ENCODE measurements at regions not wholly inside any gene's neighbourhood (a gene's known extent, or its start where the extent isn't known, plus 50 kb on each side); places are given as distances from the start of the nearest gene placed in this dataset.
"Not testable (repeated sequence)": the region's sequence is repeated elsewhere in the genome, so short reads cannot be mapped to it uniquely, and the experiment has no call there.

DNA sequence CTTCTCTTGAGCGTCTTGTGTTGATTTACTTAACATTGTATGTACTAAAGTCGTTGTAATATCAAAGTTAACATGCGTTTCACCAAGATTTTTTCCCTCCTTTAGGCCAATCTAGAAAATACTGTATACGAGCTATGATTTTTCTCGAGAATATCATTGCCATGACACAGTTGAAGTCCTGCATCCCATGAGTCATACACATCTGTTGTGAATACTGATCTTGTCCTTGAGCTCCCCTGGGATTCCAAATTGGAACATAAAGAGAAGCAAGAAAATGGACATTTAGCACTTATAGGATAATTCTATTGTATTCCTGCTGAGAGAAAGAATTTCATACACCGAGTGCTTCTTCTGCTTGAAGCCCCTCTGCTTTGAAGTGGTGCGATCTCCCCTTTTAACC lies 109.6 kb downstream of the SLC35B3 start:
- WGBS (ENCODE audit: insufficient coverage, low lambda C conversion rate): 100% methylated on average over 1 of the region's 7 CpGs
- Histone ChIP-seq H3K27me3 (ENCODE audit: control insufficient read depth, insufficient read depth, low read length) (no peaks in the 10 kb centered on the region), H3K4me1 (ENCODE audit: control insufficient read depth, insufficient read depth, low read length) (no peaks in the 10 kb centered on the region), H3K9me3 (ENCODE audit: control insufficient read depth, low read depth, low read length) (peaks cover 3% of the 10 kb centered on the region), H3K27ac (ENCODE audit: low read length) (no peak overlapping the region), H3K36me3 (ENCODE audit: control insufficient read depth, insufficient read depth, low read length) (no peaks in the 10 kb centered on the region), H3K4me3 (ENCODE audit: low read length) (no peak overlapping the region)
- DNase-seq: no peak

DNA sequence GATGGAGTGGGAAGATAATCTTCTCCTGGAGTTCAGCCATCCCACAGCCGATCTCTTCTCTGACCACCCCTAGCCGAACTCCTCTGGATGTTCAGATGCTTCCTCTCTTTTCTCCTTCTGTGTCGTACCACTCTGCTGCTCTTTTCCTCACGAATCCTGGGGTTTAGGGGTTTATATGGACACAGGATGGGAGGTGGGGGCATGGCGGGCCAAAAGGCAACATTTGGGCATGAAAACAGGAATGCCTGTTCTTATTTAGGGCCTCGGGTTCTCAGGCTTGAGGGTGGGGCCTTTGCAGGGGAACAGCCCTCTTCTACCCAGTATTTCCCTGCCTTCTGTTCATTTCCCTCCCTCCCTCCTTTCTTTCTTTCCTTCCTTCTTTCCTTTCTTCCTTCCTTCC lies 112.7 kb downstream of the SLC35B3 start:
- 100% methylated on average over 2 of the region's 6 CpGs for WGBS (ENCODE audit: insufficient coverage, low lambda C conversion rate)
- Histone ChIP-seq H3K36me3 (ENCODE audit: control insufficient read depth, insufficient read depth, low read length) (no peaks in the 10 kb centered on the region), H3K4me1 (ENCODE audit: control insufficient read depth, insufficient read depth, low read length) (no peaks in the 10 kb centered on the region), H3K4me3 (ENCODE audit: low read length) (no peak overlapping the region), H3K27ac (ENCODE audit: low read length) (no peak overlapping the region), H3K27me3 (ENCODE audit: control insufficient read depth, insufficient read depth, low read length) (no peaks in the 10 kb centered on the region), H3K9me3 (ENCODE audit: control insufficient read depth, low read depth, low read length) (peaks cover 3% of the 10 kb centered on the region)
- DNase-seq: no peak

DNA sequence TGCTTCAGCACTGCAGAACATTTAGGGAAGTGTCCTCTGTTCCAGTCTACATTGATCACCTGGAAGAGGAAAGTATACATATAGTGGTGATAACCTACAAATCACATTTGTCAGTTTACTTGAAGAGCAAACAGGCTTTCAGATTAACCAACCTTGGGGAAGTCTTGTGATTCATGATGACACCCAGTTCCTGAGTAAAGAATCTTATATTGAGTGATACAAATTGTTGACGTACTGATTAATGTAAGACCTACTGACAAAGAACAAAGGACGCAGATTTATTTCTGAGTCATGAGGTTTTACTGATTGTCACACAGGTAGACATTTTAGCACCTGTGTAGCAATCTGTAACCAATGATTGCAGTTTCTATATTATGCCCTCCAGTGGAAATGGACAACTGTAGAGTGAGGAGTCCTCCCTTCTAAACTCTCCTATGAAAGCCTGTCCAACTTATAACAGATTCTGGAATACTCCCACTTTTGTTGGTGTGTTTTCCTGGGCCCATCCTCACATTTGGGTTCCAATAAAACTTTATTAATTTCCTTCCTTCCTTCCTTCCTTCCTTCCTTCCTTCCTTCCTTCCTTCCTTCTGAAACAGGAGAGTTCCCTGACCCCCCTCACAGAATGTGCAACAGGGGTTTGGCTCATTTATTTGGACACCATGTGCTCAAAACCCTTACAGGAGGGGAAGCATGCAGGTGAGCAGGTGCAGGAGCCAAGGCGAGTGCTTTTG lies 113.5 kb downstream of the SLC35B3 start:
- H3K4me1 ChIP-seq (ENCODE audit: control insufficient read depth, insufficient read depth, low read length): no peaks in the 10 kb centered on the region
- no peak overlapping the region for H3K4me3 ChIP-seq (ENCODE audit: low read length)
- DNase-seq: no peak
- H3K27me3 ChIP-seq (ENCODE audit: control insufficient read depth, insufficient read depth, low read length): no peaks in the 10 kb centered on the region
- H3K27ac ChIP-seq (ENCODE audit: low read length): no peak overlapping the region
- peaks cover 3% of the 10 kb centered on the region for H3K9me3 ChIP-seq (ENCODE audit: control insufficient read depth, low read depth, low read length)
- H3K36me3 ChIP-seq (ENCODE audit: control insufficient read depth, insufficient read depth, low read length): no peaks in the 10 kb centered on the region
- WGBS (ENCODE audit: insufficient coverage, low lambda C conversion rate): 33% methylated on average over 1 of the region's 3 CpGs

DNA sequence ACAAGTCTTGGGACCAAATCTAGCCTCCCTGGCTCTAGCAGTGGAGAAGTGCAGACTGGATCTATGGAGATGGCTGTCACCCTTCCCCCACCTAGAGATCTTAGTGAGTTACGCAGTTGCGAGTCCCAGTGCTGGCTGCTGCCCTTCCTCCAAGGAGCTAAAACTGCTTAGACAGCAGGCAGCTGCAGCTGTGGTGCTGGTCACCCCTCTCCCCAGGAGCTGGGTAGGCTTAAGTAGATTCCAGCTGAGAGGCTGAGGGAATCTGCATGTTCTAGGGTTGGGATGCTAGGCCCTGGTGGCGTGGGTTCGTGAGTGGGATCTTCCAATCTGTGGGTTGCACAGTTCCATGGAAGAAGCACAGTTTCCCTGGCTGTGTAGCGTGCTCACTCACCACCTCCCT lies 120.2 kb downstream of the SLC35B3 start:
- no peak overlapping the region for H3K4me3 ChIP-seq (ENCODE audit: low read length)
- no peaks in the 10 kb centered on the region for H3K9me3 ChIP-seq (ENCODE audit: control insufficient read depth, low read depth, low read length)
- H3K36me3 ChIP-seq (ENCODE audit: control insufficient read depth, insufficient read depth, low read length): no peaks in the 10 kb centered on the region
- no CpG with 5 or more reads among the region's 5 CpGs for WGBS (ENCODE audit: insufficient coverage, low lambda C conversion rate)
- no peaks in the 10 kb centered on the region for H3K4me1 ChIP-seq (ENCODE audit: control insufficient read depth, insufficient read depth, low read length)
- H3K27ac ChIP-seq (ENCODE audit: low read length): no peak overlapping the region
- no peak for DNase-seq
- no peaks in the 10 kb centered on the region for H3K27me3 ChIP-seq (ENCODE audit: control insufficient read depth, insufficient read depth, low read length)

DNA sequence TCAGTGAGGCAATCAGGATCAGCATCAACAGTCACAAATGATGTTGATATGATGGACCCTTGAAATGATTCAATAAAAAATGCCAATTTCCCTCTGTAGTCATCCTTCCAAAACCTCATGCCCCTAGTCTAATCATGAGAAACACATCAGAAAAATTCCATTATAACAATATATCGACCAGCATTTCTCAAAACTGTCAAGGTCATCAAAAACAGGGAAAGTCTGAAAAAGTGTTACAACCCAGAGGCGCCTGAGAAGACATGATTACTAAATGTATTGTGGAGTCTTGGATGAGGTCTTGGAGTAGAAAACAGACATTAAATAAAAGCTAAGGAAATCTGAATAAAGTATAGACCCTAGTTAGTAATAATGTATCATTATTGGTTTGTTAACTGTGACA lies 133.8 kb downstream of the SLC35B3 start:
- no peak for DNase-seq
- Histone ChIP-seq H3K36me3 (ENCODE audit: control insufficient read depth, insufficient read depth, low read length) (no peaks in the 10 kb centered on the region), H3K27me3 (ENCODE audit: control insufficient read depth, insufficient read depth, low read length) (no peaks in the 10 kb centered on the region), H3K4me1 (ENCODE audit: control insufficient read depth, insufficient read depth, low read length) (no peaks in the 10 kb centered on the region), H3K27ac (ENCODE audit: low read length) (no peak overlapping the region), H3K9me3 (ENCODE audit: control insufficient read depth, low read depth, low read length) (no peaks in the 10 kb centered on the region), H3K4me3 (ENCODE audit: low read length) (no peak overlapping the region)
- WGBS (ENCODE audit: insufficient coverage, low lambda C conversion rate): 100% methylated on average over 1 of the region's 2 CpGs

DNA sequence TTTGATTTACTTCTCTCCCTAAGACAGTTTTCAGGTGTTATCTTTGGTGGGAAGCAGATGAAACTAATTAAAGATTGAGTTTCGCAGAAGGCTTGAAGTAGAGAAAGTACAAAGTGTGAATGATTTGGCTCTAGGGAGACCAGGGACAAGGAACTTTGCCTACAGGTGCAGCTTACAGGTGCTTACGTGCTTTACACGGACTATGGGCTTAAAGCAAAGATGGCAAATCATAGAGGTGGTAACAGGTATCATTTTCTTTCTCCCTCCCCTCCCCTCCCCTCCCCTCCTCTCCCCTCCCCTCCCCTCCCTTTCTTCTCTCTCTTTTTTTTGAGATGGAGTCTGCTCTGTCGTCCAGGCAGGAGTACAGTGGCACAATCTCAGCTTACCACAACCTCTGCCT lies 136.3 kb downstream of the SLC35B3 start:
- DNase-seq: no peak
- no peaks in the 10 kb centered on the region for H3K9me3 ChIP-seq (ENCODE audit: control insufficient read depth, low read depth, low read length)
- WGBS (ENCODE audit: insufficient coverage, low lambda C conversion rate): no CpG with 5 or more reads among the region's 4 CpGs
- H3K4me1 ChIP-seq (ENCODE audit: control insufficient read depth, insufficient read depth, low read length): no peaks in the 10 kb centered on the region
- no peaks in the 10 kb centered on the region for H3K27me3 ChIP-seq (ENCODE audit: control insufficient read depth, insufficient read depth, low read length)
- H3K4me3 ChIP-seq (ENCODE audit: low read length): no peak overlapping the region
- no peak overlapping the region for H3K27ac ChIP-seq (ENCODE audit: low read length)
- no peaks in the 10 kb centered on the region for H3K36me3 ChIP-seq (ENCODE audit: control insufficient read depth, insufficient read depth, low read length)

DNA sequence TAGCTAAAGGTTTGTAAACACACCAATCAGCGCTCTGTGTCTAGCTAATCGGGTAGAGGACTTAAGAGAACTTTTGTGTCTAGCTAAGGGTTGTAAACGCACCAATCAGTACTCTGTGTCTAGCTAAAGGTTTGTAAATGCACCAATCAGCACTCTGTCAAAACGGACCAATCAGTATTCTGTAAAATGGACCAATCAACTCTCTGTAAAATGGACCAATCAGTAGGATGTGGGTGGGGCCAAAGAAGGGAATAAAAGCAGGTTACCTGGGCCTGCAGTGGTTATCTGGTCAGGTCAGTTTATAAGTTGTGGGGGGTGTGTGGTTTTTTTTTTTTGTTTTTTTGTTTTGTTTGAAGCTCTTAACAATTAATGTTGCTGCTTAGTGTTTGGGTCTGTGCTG lies 152.4 kb downstream of the SLC35B3 start:
- H3K27me3 ChIP-seq (ENCODE audit: control insufficient read depth, insufficient read depth, low read length); H3K27ac ChIP-seq (ENCODE audit: low read length); H3K9me3 ChIP-seq (ENCODE audit: control insufficient read depth, low read depth, low read length); H3K4me3 ChIP-seq (ENCODE audit: low read length); DNase-seq; H3K4me1 ChIP-seq (ENCODE audit: control insufficient read depth, insufficient read depth, low read length); H3K36me3 ChIP-seq (ENCODE audit: control insufficient read depth, insufficient read depth, low read length): not testable (repeated sequence)
- WGBS (ENCODE audit: insufficient coverage, low lambda C conversion rate): no CpG with 5 or more reads among the region's 4 CpGs

DNA sequence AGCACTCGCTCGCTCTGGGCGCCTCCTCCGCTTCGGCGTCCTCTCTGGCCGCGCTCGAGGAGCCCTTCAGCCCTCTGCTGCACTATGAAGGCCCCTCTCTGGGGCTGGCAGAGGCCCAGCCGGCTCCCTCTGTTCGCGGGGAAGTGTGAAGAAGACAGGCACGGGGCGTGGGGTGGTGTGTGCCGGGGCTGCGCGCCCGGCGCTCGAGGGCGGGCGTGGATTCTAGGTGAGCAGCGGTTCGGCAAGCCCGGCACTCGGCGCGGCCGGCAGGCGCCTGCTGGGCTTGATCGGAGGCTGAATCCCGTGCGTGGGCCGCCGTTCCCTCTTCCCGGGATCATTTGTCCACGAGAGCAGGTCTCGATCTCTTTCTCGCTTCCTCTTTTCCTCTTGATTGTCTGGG lies 153.0 kb downstream of the SLC35B3 start:
- DNase-seq: no peak
- Histone ChIP-seq H3K36me3 (ENCODE audit: control insufficient read depth, insufficient read depth, low read length) (no peaks in the 10 kb centered on the region), H3K4me3 (ENCODE audit: low read length) (no peak overlapping the region), H3K9me3 (ENCODE audit: control insufficient read depth, low read depth, low read length) (peaks cover 5% of the 10 kb centered on the region), H3K4me1 (ENCODE audit: control insufficient read depth, insufficient read depth, low read length) (no peaks in the 10 kb centered on the region), H3K27me3 (ENCODE audit: control insufficient read depth, insufficient read depth, low read length) (no peaks in the 10 kb centered on the region), H3K27ac (ENCODE audit: low read length) (no peak overlapping the region)
- no CpG with 5 or more reads among the region's 39 CpGs for WGBS (ENCODE audit: insufficient coverage, low lambda C conversion rate)

DNA sequence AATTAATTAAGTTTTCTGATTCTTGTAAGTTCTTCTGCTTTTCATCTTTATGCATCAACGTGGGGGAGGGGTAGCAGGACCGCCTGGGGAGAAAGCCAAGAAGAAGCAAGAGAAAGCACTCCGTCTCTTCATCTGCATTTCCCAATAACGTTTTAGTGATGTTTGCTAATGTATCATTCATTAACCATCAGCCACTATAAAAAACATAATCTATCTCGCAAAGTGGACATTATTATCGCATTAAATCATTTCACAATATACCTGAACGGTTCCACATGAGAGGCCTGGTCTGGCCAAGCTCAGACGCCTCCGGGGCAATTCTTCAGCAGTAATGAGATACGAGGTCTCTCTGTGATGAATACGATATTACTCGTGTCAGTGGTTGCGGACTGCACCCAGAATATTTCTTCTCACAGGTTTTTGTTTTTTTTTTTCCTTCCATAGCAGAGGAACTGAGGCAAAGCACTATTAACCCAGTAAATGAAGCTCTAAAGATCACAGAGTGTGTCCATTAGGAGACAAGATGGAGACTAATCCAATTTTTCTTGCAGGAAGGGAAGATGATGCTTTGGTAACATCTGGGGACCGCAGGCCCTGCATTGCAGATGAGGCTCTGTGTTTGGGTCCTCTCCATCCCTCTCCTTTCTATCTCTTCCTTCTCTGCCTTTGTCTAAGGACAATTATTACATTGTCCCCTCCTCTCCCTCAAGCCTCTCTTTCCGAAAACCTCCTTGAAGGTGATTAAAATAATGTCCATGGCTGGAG lies 156.1 kb downstream of the SLC35B3 start:
- WGBS (ENCODE audit: insufficient coverage, low lambda C conversion rate): 46% methylated on average over 4 of the region's 15 CpGs
- no peaks in the 10 kb centered on the region for H3K27me3 ChIP-seq (ENCODE audit: control insufficient read depth, insufficient read depth, low read length)
- no peak overlapping the region for H3K4me3 ChIP-seq (ENCODE audit: low read length)
- H3K27ac ChIP-seq (ENCODE audit: low read length): no peak overlapping the region
- DNase-seq: no peak
- H3K36me3 ChIP-seq (ENCODE audit: control insufficient read depth, insufficient read depth, low read length): no peaks in the 10 kb centered on the region
- H3K4me1 ChIP-seq (ENCODE audit: control insufficient read depth, insufficient read depth, low read length): no peaks in the 10 kb centered on the region
- peaks cover 5% of the 10 kb centered on the region for H3K9me3 ChIP-seq (ENCODE audit: control insufficient read depth, low read depth, low read length)

DNA sequence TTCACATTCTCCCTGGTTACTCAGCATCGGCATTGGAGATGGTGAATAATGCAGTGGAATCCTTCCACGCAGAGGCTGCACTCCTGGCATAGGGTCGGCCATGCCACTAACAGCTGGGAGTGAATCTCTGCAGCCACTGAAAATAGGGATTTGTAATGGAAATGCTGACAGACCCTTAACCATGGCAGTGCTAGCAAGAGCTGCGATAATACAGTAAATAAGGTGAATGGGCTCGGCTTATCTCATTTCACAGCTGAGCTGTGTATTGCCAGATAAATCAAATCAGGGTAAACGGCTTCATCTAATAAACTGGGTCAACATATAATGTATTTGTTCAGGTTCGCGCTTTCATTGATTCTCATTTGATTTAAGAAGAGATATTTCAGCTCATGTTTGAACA lies 156.8 kb downstream of the SLC35B3 start:
- H3K4me3 ChIP-seq (ENCODE audit: low read length): no peak overlapping the region
- WGBS (ENCODE audit: insufficient coverage, low lambda C conversion rate): 33% methylated on average over 1 of the region's 8 CpGs
- no peaks in the 10 kb centered on the region for H3K4me1 ChIP-seq (ENCODE audit: control insufficient read depth, insufficient read depth, low read length)
- H3K27ac ChIP-seq (ENCODE audit: low read length): no peak overlapping the region
- no peaks in the 10 kb centered on the region for H3K36me3 ChIP-seq (ENCODE audit: control insufficient read depth, insufficient read depth, low read length)
- DNase-seq: no peak
- H3K27me3 ChIP-seq (ENCODE audit: control insufficient read depth, insufficient read depth, low read length): no peaks in the 10 kb centered on the region
- peaks cover 5% of the 10 kb centered on the region for H3K9me3 ChIP-seq (ENCODE audit: control insufficient read depth, low read depth, low read length)

DNA sequence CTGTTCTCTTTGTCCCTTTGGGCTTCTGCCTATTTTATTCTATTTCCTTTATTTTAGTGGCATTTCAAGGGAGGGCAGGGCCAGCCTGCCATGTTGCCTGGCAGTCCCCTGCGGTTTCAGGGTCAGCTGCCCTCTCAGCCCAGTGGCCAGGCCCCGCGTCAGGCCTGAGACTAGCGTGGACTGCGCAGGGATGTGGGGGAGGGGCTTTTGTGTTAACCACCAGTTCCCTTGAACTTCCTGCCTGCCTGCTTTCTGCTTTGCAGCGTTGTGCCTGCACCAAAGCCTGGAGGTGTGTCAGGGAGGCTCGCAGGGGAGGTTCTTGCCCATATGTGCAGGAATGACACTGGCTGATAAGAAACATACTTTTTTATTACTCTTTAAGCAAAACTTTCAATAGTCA lies 157.6 kb downstream of the SLC35B3 start:
- H3K27me3 ChIP-seq (ENCODE audit: control insufficient read depth, insufficient read depth, low read length): no peaks in the 10 kb centered on the region
- WGBS (ENCODE audit: insufficient coverage, low lambda C conversion rate): no CpG with 5 or more reads among the region's 7 CpGs

More for the DNA sequence above, 157.6 kb downstream of the SLC35B3 start:
- Histone ChIP-seq H3K9me3 (ENCODE audit: control insufficient read depth, low read depth, low read length) (peaks cover 5% of the 10 kb centered on the region), H3K27ac (ENCODE audit: low read length) (no peak overlapping the region), H3K36me3 (ENCODE audit: control insufficient read depth, insufficient read depth, low read length) (no peaks in the 10 kb centered on the region), H3K4me1 (ENCODE audit: control insufficient read depth, insufficient read depth, low read length) (no peaks in the 10 kb centered on the region), H3K4me3 (ENCODE audit: low read length) (no peak overlapping the region)
- no peak for DNase-seq

Data from large intestine (tissue), 3 donors.